Stimulated activated CD4-positive, alpha-beta T cell treated with anti-CD3 and anti-CD28 coated beads, Interleukin-4, amount 100 ng/mL, for 4 hours (primary cell): ENCODE measurements at regions not wholly inside any gene's neighbourhood (a gene's known extent, or its start where the extent isn't known, plus 50 kb on each side); places are given as distances from the start of the nearest gene placed in this dataset.

Source experiments
- DNase-seq, 2 experiments: peaks; one replicate each; pipeline ENCODE4 v3.0.0-alpha.2; 2020

- DNase-seq, result no peak
Measured at GRCh38 chr2:221215487-221215886, 356.6 kb downstream of the EPHA4 start.

GRCh38 chr2:221216636-221217035 lies 355.5 kb downstream of the EPHA4 start:
- no peak for DNase-seq

- no peak for DNase-seq
Measured at GRCh38 chr2:221225752-221226151, 346.4 kb downstream of the EPHA4 start.

- no peak for DNase-seq
Measured at GRCh38 chr2:221228214-221228769, 343.8 kb downstream of the EPHA4 start.

GRCh38 chr2:221229099-221229498 lies 343.0 kb downstream of the EPHA4 start:
- DNase-seq, result no peak

- no peak for DNase-seq
Measured at GRCh38 chr2:221231511-221231910, 340.6 kb downstream of the EPHA4 start.

GRCh38 chr2:221235941-221236340 lies 336.2 kb downstream of the EPHA4 start:
- no peak for DNase-seq

GRCh38 chr2:221241072-221241471 lies 331.0 kb downstream of the EPHA4 start:
- no peak for DNase-seq

- no peak for DNase-seq
Measured at GRCh38 chr2:221243771-221244170, 328.3 kb downstream of the EPHA4 start.

GRCh38 chr2:221245045-221245444 lies 327.1 kb downstream of the EPHA4 start:
- DNase-seq, result no peak

GRCh38 chr2:221245772-221246171 lies 326.3 kb downstream of the EPHA4 start:
- no peak for DNase-seq

GRCh38 chr2:221254299-221254698 lies 317.8 kb downstream of the EPHA4 start:
- DNase-seq, result no peak

- no peak for DNase-seq
Measured at GRCh38 chr2:221255862-221256261, 316.2 kb downstream of the EPHA4 start.

- no peak for DNase-seq
Measured at GRCh38 chr2:221258464-221258863, 313.6 kb downstream of the EPHA4 start.

- DNase-seq, result no peak
Measured at GRCh38 chr2:221262651-221263050, 309.5 kb downstream of the EPHA4 start.

- DNase-seq, result no peak
Measured at GRCh38 chr2:221263573-221263972, 308.5 kb downstream of the EPHA4 start.

GRCh38 chr2:221264318-221264717 lies 307.8 kb downstream of the EPHA4 start:
- no peak for DNase-seq

- no peak for DNase-seq
Measured at GRCh38 chr2:221267773-221268425, 304.2 kb downstream of the EPHA4 start.

- DNase-seq, result no peak
Measured at GRCh38 chr2:221268631-221269030, 303.5 kb downstream of the EPHA4 start.

- DNase-seq, result no peak
Measured at GRCh38 chr2:221270806-221271205, 301.3 kb downstream of the EPHA4 start.

GRCh38 chr2:221272729-221273128 lies 299.4 kb downstream of the EPHA4 start:
- no peak for DNase-seq

GRCh38 chr2:221276033-221276432 lies 296.1 kb downstream of the EPHA4 start:
- no peak for DNase-seq

GRCh38 chr2:221276601-221277000 lies 295.5 kb downstream of the EPHA4 start:
- no peak for DNase-seq

- DNase-seq, result no peak
Measured at GRCh38 chr2:221282386-221282785, 289.7 kb downstream of the EPHA4 start.

GRCh38 chr2:221283896-221284545 lies 288.1 kb downstream of the EPHA4 start:
- DNase-seq, result no peak
